NCI-H1694 treated with DMSO at 0.1 percent for 48 hours (cell line): ENCODE measurements at regions not wholly inside any gene's neighbourhood (a gene's known extent, or its start where the extent isn't known, plus 50 kb on each side); places are given as distances from the start of the nearest gene placed in this dataset.

Experiments used
- DNase-seq: peaks from one replicate; lab custom pipeline; 2025; lab: John Stamatoyannopoulos, UW

- no peak for DNase-seq
Observed at GRCh38 chr20:6560978-6561377, 206.5 kb upstream of the BMP2 start.

GRCh38 chr20:6559791-6560190 is 207.7 kb upstream of the BMP2 start:
- no peak for DNase-seq

GRCh38 chr20:6558341-6558740 is 209.1 kb upstream of the BMP2 start:
- DNase-seq, result no peak

GRCh38 chr20:6533761-6534479 is 233.6 kb upstream of the BMP2 start:
- DNase-seq, result no peak

- no peak for DNase-seq
Observed at GRCh38 chr20:6533351-6533750, 234.1 kb upstream of the BMP2 start.

GRCh38 chr20:6530779-6531315 is 236.6 kb upstream of the BMP2 start:
- DNase-seq, result no peak

GRCh38 chr20:6530254-6530653 is 237.2 kb upstream of the BMP2 start:
- no peak for DNase-seq

GRCh38 chr20:6525447-6526303 is 241.8 kb upstream of the BMP2 start:
- no peak for DNase-seq

- no peak for DNase-seq
Observed at GRCh38 chr20:6524305-6524704, 243.2 kb upstream of the BMP2 start.

GRCh38 chr20:6519556-6519955 is 247.9 kb upstream of the BMP2 start:
- DNase-seq, result no peak

- DNase-seq, result no peak
Observed at GRCh38 chr20:6515261-6515660, 252.2 kb upstream of the BMP2 start.

- DNase-seq, result no peak
Observed at GRCh38 chr20:6513599-6513998, 253.9 kb upstream of the BMP2 start.

- DNase-seq, result no peak
Observed at GRCh38 chr20:6509374-6509773, 258.1 kb upstream of the BMP2 start.

GRCh38 chr20:6506906-6507305 is 260.6 kb upstream of the BMP2 start:
- no peak for DNase-seq

- no peak for DNase-seq
Observed at GRCh38 chr20:6504826-6505225, 262.7 kb upstream of the BMP2 start.

- no peak for DNase-seq
Observed at GRCh38 chr20:6504179-6504578, 263.3 kb upstream of the BMP2 start.

GRCh38 chr20:6502999-6503398 is 264.5 kb upstream of the BMP2 start:
- DNase-seq, result no peak

- DNase-seq, result no peak
Observed at GRCh38 chr20:6502219-6502618, 265.3 kb upstream of the BMP2 start.

GRCh38 chr20:6501061-6501460 is 266.4 kb upstream of the BMP2 start:
- DNase-seq, result no peak

GRCh38 chr20:6499566-6499965 is 267.9 kb upstream of the BMP2 start:
- no peak for DNase-seq

GRCh38 chr20:6496874-6497273 is 270.6 kb upstream of the BMP2 start:
- no peak for DNase-seq

GRCh38 chr20:6495907-6496306 is 271.6 kb upstream of the BMP2 start:
- DNase-seq, result no peak
